Mucosa of rectum (tissue), 2 donors: ENCODE measurements at regions not wholly inside any gene's neighbourhood (a gene's known extent, or its start where the extent isn't known, plus 50 kb on each side); places are given as distances from the start of the nearest gene placed in this dataset.

Experiments used
- H3K27ac ChIP-seq, 2 donors: one replicate each; pipeline ENCODE4 v1.7.0; 2013; ENCODE audit warnings: inconsistent platforms in 2 of 2, low read depth in 2 of 2, low read length in 2 of 2
- H3K27me3 ChIP-seq, 2 donors: one replicate each; pipeline ENCODE4 v1.7.0; 2013; ENCODE audit warnings: low read length in 2 of 2; ENCODE audit not compliant: control insufficient read depth in 2 of 2, insufficient read depth in 2 of 2
- H3K36me3 ChIP-seq, 2 donors: one replicate each; pipeline ENCODE4 v1.7.0; 2013; ENCODE audit warnings: low read length in 2 of 2; ENCODE audit not compliant: control insufficient read depth in 2 of 2, insufficient read depth in 2 of 2
- H3K4me1 ChIP-seq, 2 donors: one replicate each; pipeline ENCODE4 v1.7.0; 2013; ENCODE audit warnings: low read length in 2 of 2, mild to moderate bottlenecking in 1 of 2; ENCODE audit not compliant: control insufficient read depth in 2 of 2, insufficient read depth in 2 of 2
- H3K4me3 ChIP-seq, 2 donors: one replicate each; pipeline ENCODE4 v1.7.0; 2013; ENCODE audit warnings: low read length in 2 of 2
- H3K9ac ChIP-seq, 2 donors: one replicate each; pipeline ENCODE4 v1.7.0; 2013; ENCODE audit warnings: low read length in 2 of 2, low read depth in 1 of 2, mild to moderate bottlenecking in 1 of 2
- H3K9me3 ChIP-seq, 2 donors: one replicate each; pipeline ENCODE4 v1.7.0; 2013; ENCODE audit warnings: low read length in 2 of 2; ENCODE audit not compliant: control insufficient read depth in 2 of 2
- donor health status: healthy.
- donor health status: Normal muscosa, but diverticular disease.

GRCh38 chr3:152724270-152724669, 110.7 kb upstream of the P2RY1 start:
- no peak overlapping the region for H3K9ac ChIP-seq
- H3K4me3 ChIP-seq, result no peak overlapping the region
- H3K27ac ChIP-seq, result no peak overlapping the region

GRCh38 chr3:152728231-152728980, 106.5 kb upstream of the P2RY1 start:
- H3K4me1 ChIP-seq, result peaks cover 0 to 8% of the 10 kb centered on the region in 2 donors
- no peaks in the 10 kb centered on the region for H3K27me3 ChIP-seq
- no peak overlapping the region for H3K27ac ChIP-seq
- no peaks in the 10 kb centered on the region for H3K9me3 ChIP-seq
- H3K36me3 ChIP-seq, result no peaks in the 10 kb centered on the region
- no peak overlapping the region for H3K4me3 ChIP-seq
- H3K9ac ChIP-seq, result no peak overlapping the region

More at GRCh38 chr3:152724270-152724669, 110.7 kb upstream of the P2RY1 start:
- Histone ChIP-seq H3K9me3 (no peaks in the 10 kb centered on the region), H3K36me3 (no peaks in the 10 kb centered on the region), H3K4me1 (peaks cover 0 to 8% of the 10 kb centered on the region in 2 donors), H3K27me3 (no peaks in the 10 kb centered on the region)

GRCh38 chr3:152729906-152730305, 105.0 kb upstream of the P2RY1 start:
- Histone ChIP-seq H3K4me3 (no peak overlapping the region), H3K27me3 (no peaks in the 10 kb centered on the region), H3K9ac (no peak overlapping the region), H3K36me3 (no peaks in the 10 kb centered on the region), H3K27ac (no peak overlapping the region), H3K4me1 (no peaks in the 10 kb centered on the region), H3K9me3 (no peaks in the 10 kb centered on the region)

GRCh38 chr3:152731511-152731910, 103.4 kb upstream of the P2RY1 start:
- no peak overlapping the region for H3K27ac ChIP-seq
- H3K4me3 ChIP-seq, result no peak overlapping the region
- H3K9me3 ChIP-seq, result no peaks in the 10 kb centered on the region
- H3K27me3 ChIP-seq, result no peaks in the 10 kb centered on the region
- no peak overlapping the region for H3K9ac ChIP-seq
- H3K36me3 ChIP-seq, result no peaks in the 10 kb centered on the region
- no peaks in the 10 kb centered on the region for H3K4me1 ChIP-seq

GRCh38 chr3:152733584-152734119, 101.3 kb upstream of the P2RY1 start:
- no peaks in the 10 kb centered on the region for H3K27me3 ChIP-seq
- H3K9me3 ChIP-seq, result no peaks in the 10 kb centered on the region
- no peak overlapping the region for H3K27ac ChIP-seq
- no peaks in the 10 kb centered on the region for H3K4me1 ChIP-seq
- no peak overlapping the region for H3K9ac ChIP-seq
- H3K4me3 ChIP-seq, result no peak overlapping the region
- no peaks in the 10 kb centered on the region for H3K36me3 ChIP-seq

- Histone ChIP-seq H3K27ac (no peak overlapping the region), H3K36me3 (no peaks in the 10 kb centered on the region), H3K9me3 (no peaks in the 10 kb centered on the region), H3K4me3 (no peak overlapping the region), H3K4me1 (no peaks in the 10 kb centered on the region), H3K9ac (no peak overlapping the region), H3K27me3 (no peaks in the 10 kb centered on the region)
Measured at GRCh38 chr3:152737021-152737908, 97.7 kb upstream of the P2RY1 start.

- H3K36me3 ChIP-seq, result no peaks in the 10 kb centered on the region
- H3K4me1 ChIP-seq, result no peaks in the 10 kb centered on the region
- H3K4me3 ChIP-seq, result no peak overlapping the region
- H3K27ac ChIP-seq, result no peak overlapping the region
- H3K9ac ChIP-seq, result no peak overlapping the region
- no peaks in the 10 kb centered on the region for H3K9me3 ChIP-seq
- no peaks in the 10 kb centered on the region for H3K27me3 ChIP-seq
Measured at GRCh38 chr3:152738656-152739055, 96.3 kb upstream of the P2RY1 start.

GRCh38 chr3:152742368-152743347, 92.3 kb upstream of the P2RY1 start:
- H3K4me3 ChIP-seq, result no peak overlapping the region
- H3K27ac ChIP-seq, result no peak overlapping the region
- H3K9ac ChIP-seq, result no peak overlapping the region
- no peaks in the 10 kb centered on the region for H3K9me3 ChIP-seq
- no peaks in the 10 kb centered on the region for H3K36me3 ChIP-seq
- no peaks in the 10 kb centered on the region for H3K27me3 ChIP-seq
- H3K4me1 ChIP-seq, result no peaks in the 10 kb centered on the region

GRCh38 chr3:152745646-152746045, 89.3 kb upstream of the P2RY1 start:
- H3K27me3 ChIP-seq, result no peaks in the 10 kb centered on the region
- no peak overlapping the region for H3K4me3 ChIP-seq
- H3K4me1 ChIP-seq, result no peaks in the 10 kb centered on the region
- H3K36me3 ChIP-seq, result no peaks in the 10 kb centered on the region
- no peaks in the 10 kb centered on the region for H3K9me3 ChIP-seq
- no peak overlapping the region for H3K9ac ChIP-seq
- H3K27ac ChIP-seq, result no peak overlapping the region
